GM23338 (cell line): ENCODE measurements at regions not wholly inside any gene's neighbourhood (a gene's known extent, or its start where the extent isn't known, plus 50 kb on each side); places are given as distances from the start of the nearest gene placed in this dataset.

Experiments used
- ATAC-seq: fragments of 200-7000 bp; cut with Tn5 transposase; 3 replicates; pipeline ENCODE4 v1.9.1; 2020
- DNase-seq: peaks from one replicate; pipeline ENCODE4 v3.0.0-alpha.2; 2015; ENCODE audit warnings: low spot score
- H2AFZ ChIP-seq: fragments of 200-600 bp; sonication (generic); 2 replicates; pipeline ENCODE4 v1.8.0; 2016; ENCODE audit warnings: antibody characterized with exemption, mild to moderate bottlenecking, moderate library complexity
- H3F3A ChIP-seq: fragments of 200-600 bp; sonication (generic); replicated peaks from 2 replicates; pipeline ENCODE4 v1.8.0; 2017; ENCODE audit warnings: antibody characterized with exemption, mixed run types, low read depth
- H3K27ac ChIP-seq: fragments of 200-600 bp; sonication (generic); 2 replicates; pipeline ENCODE4 v1.6.1; 2016; ENCODE audit warnings: low read depth
- H3K27me3 ChIP-seq: fragments of 200-600 bp; sonication (generic); 2 replicates; pipeline ENCODE4 v1.8.0; 2016; ENCODE audit warnings: mild to moderate bottlenecking, mixed run types, moderate library complexity; ENCODE audit not compliant: insufficient read depth
- H3K36me3 ChIP-seq: fragments of 200-600 bp; sonication (generic); 2 replicates; pipeline ENCODE4 v1.8.0; 2016; ENCODE audit warnings: mild to moderate bottlenecking; ENCODE audit not compliant: insufficient read depth
- H3K4me1 ChIP-seq: fragments of 200-600 bp; sonication (generic); 2 replicates; pipeline ENCODE4 v1.8.0; 2016; ENCODE audit warnings: mild to moderate bottlenecking, moderate library complexity; ENCODE audit not compliant: insufficient read depth
- H3K4me2 ChIP-seq: fragments of 200-600 bp; sonication (generic); 2 replicates; pipeline ENCODE4 v1.7.1; 2017; ENCODE audit warnings: mixed run types
- H3K4me3 ChIP-seq: fragments of 200-600 bp; sonication (generic); 2 replicates; pipeline ENCODE4 v1.6.1; 2016; ENCODE audit warnings: mixed run types
- H3K79me2 ChIP-seq: fragments of 200-600 bp; sonication (generic); replicated peaks from 2 replicates; pipeline ENCODE4 v1.8.0; 2017; ENCODE audit warnings: mild to moderate bottlenecking; ENCODE audit not compliant: insufficient read depth
- H3K9me2 ChIP-seq: fragments of 200-600 bp; sonication (generic); 2 replicates; pipeline ENCODE4 v1.8.0; 2017; ENCODE audit not compliant: insufficient read depth
- H4K20me1 ChIP-seq: fragments of 200-600 bp; sonication (generic); replicated peaks from 2 replicates; pipeline ENCODE4 v1.8.0; 2017; ENCODE audit warnings: mild to moderate bottlenecking; ENCODE audit not compliant: insufficient read depth
- H3K27ac Mint-ChIP-seq: 2 replicates; pipeline ENCODE4 v1.8.0; 2020; ENCODE audit warnings: inconsistent platforms, mild to moderate bottlenecking, moderate library complexity, mixed read lengths
- H3K27me3 Mint-ChIP-seq: 3 replicates; pipeline ENCODE4 v1.8.0; 2022; ENCODE audit warnings: low read depth, mild to moderate bottlenecking, moderate library complexity, mixed read lengths, inconsistent platforms; ENCODE audit not compliant: insufficient read depth, poor library complexity
- H3K36me3 Mint-ChIP-seq: 3 replicates; pipeline ENCODE4 v1.8.0; 2021; ENCODE audit warnings: low read depth, mild to moderate bottlenecking, inconsistent platforms, moderate library complexity, mixed read lengths
- H3K4me1 Mint-ChIP-seq: 3 replicates; pipeline ENCODE4 v1.8.0; 2020; ENCODE audit warnings: mild to moderate bottlenecking, inconsistent platforms, mixed read lengths
- H3K4me3 Mint-ChIP-seq: 3 replicates; pipeline ENCODE4 v1.8.0; 2021; ENCODE audit warnings: moderate library complexity, mild to moderate bottlenecking, inconsistent platforms, mixed read lengths
- H3K9me3 Mint-ChIP-seq: 3 replicates; pipeline ENCODE4 v1.8.0; 2020; ENCODE audit warnings: moderate library complexity, mild to moderate bottlenecking, inconsistent platforms, mixed read lengths
- CREB1 ChIP-seq: fragments of 250-450 bp; sonication (Bioruptor Pico); IDR thresholded peaks from 2 replicates; pipeline ENCODE4 v1.5.0; 2020; ENCODE audit warnings: low read depth, mild to moderate bottlenecking, moderate library complexity
- CTCF ChIP-seq, 2 experiments: fragments of 200-600 bp in 1 of 2; sonication (generic) in 1 of 2; conservative IDR thresholded peaks; 2 replicates each; pipeline versions ENCODE4 v1.5.1 to v1.6.1; 2016 to 2017; ENCODE audit warnings: antibody characterized with exemption in 2 of 2, low read depth in 2 of 2, mild to moderate bottlenecking in 2 of 2, moderate library complexity in 1 of 2
- ETS1 ChIP-seq: IDR thresholded peaks from 2 replicates; pipeline ENCODE4 v1.6.1; 2016; ENCODE audit warnings: antibody characterized with exemption
- EZH2phosphoT487 ChIP-seq: fragments of 200-600 bp; sonication (generic); IDR thresholded peaks from one replicate; pipeline ENCODE4 v1.8.1; 2018; ENCODE audit warnings: antibody characterized with exemption; ENCODE audit not compliant: unreplicated experiment
- JUNB ChIP-seq: IDR thresholded peaks from one replicate; pipeline ENCODE4 v1.6.1; 2016; ENCODE audit warnings: antibody characterized with exemption; ENCODE audit not compliant: unreplicated experiment
- NANOG ChIP-seq: IDR thresholded peaks from 2 replicates; pipeline ENCODE4 v1.6.1; 2016; ENCODE audit warnings: antibody characterized with exemption, borderline replicate concordance
- ZNF114 ChIP-seq: fragments of 250-450 bp; sonication (Bioruptor Pico); IDR thresholded peaks from 2 replicates; pipeline ENCODE4 v1.5.0; 2020; ENCODE audit warnings: mild to moderate bottlenecking, moderate library complexity
- ZNF331 ChIP-seq: fragments of 250-450 bp; sonication (Bioruptor Pico); IDR thresholded peaks from 2 replicates; pipeline ENCODE4 v1.5.0; 2020; ENCODE audit warnings: low read depth, mild to moderate bottlenecking, moderate library complexity
- ZNF462 ChIP-seq: fragments of 250-450 bp; sonication (Bioruptor Pico); IDR thresholded peaks from 2 replicates; pipeline ENCODE4 v1.5.0; 2020; ENCODE audit warnings: mild to moderate bottlenecking, moderate library complexity

- TF ChIP-seq ZNF462 (CRISPR knock-in tag) (no peak), JUNB (no peak), CTCF (conservative IDR thresholded peaks at IDR 0.05; ENCODE audit: low read depth in 2 of 2) (no peak), CREB1 (CRISPR knock-in tag) (no peak), ZNF331 (no peak), ZNF114 (no peak), ETS1 (no peak), EZH2phosphoT487 (no peak), NANOG (no peak)
- Histone ChIP-seq H3K27ac (no peak overlapping the region), H4K20me1 (no peaks in the 10 kb centered on the region), H3K36me3 (no peaks in the 10 kb centered on the region), H3K79me2 (no peaks in the 10 kb centered on the region), H3K4me3 (no peak overlapping the region), H3F3A (no peaks in the 10 kb centered on the region), H3K4me2 (no peak overlapping the region), H2AFZ (no peak overlapping the region), H3K9me2 (no peaks in the 10 kb centered on the region), H3K4me1 (no peaks in the 10 kb centered on the region), H3K27me3 (no peaks in the 10 kb centered on the region)
- ATAC-seq (no peak), DNase-seq (no peak)
- Mint-ChIP-seq H3K27me3 (no peaks in the 10 kb centered on the region), H3K9me3 (no peaks in the 10 kb centered on the region), H3K27ac (no peak overlapping the region), H3K4me3 (no peak overlapping the region), H3K36me3 (no peaks in the 10 kb centered on the region), H3K4me1 (peaks cover 4% of the 10 kb centered on the region; the same call in 2 of the 3 replicates)
These were observed 230.8 kb downstream of the CGGBP1 start for GRCh38 chr3:87828046-87828445.
